RWPE2 (cell line): ENCODE measurements at regions not wholly inside any gene's neighbourhood (a gene's known extent, or its start where the extent isn't known, plus 50 kb on each side); places are given as distances from the start of the nearest gene placed in this dataset.

Experiments used
- ATAC-seq: fragments of 200-7000 bp; cut with Tn5 transposase; 3 replicates; pipeline ENCODE4 v1.9.1; 2021; ENCODE audit warnings: low read depth
- DNase-seq: peaks from one replicate; pipeline ENCODE4 v3.0.0-alpha.2; 2020; ENCODE audit warnings: low spot score
- H3K27ac ChIP-seq: fragments of 450-650 bp; 2 replicates; pipeline ENCODE4 v1.5.1; 2017; ENCODE audit warnings: mild to moderate bottlenecking; ENCODE audit not compliant: poor library complexity, severe bottlenecking
- H3K27me3 ChIP-seq: fragments of 250-450 bp; sonication (Bioruptor Pico); 2 replicates; pipeline ENCODE4 v1.5.1; 2021; ENCODE audit warnings: mild to moderate bottlenecking, moderate library complexity; ENCODE audit not compliant: insufficient read depth, poor library complexity, severe bottlenecking
- H3K36me3 ChIP-seq: fragments of 250-450 bp; sonication (Bioruptor Pico); 2 replicates; pipeline ENCODE4 v1.5.1; 2020; ENCODE audit warnings: low read depth, mild to moderate bottlenecking, moderate library complexity
- H3K4me1 ChIP-seq: fragments of 250-450 bp; sonication (Bioruptor Pico); 2 replicates; pipeline ENCODE4 v1.5.1; 2021; ENCODE audit warnings: mild to moderate bottlenecking, moderate library complexity; ENCODE audit not compliant: insufficient read depth, poor library complexity, severe bottlenecking
- H3K4me3 ChIP-seq: fragments of 250-450 bp; sonication (Bioruptor Pico); 2 replicates; pipeline ENCODE4 v1.5.1; 2021; ENCODE audit warnings: mild to moderate bottlenecking, moderate library complexity; ENCODE audit not compliant: severe bottlenecking
- H3K9me3 ChIP-seq: fragments of 250-450 bp; sonication (Bioruptor Pico); 2 replicates; pipeline ENCODE4 v1.5.1; 2021; ENCODE audit warnings: mild to moderate bottlenecking, moderate library complexity; ENCODE audit not compliant: severe bottlenecking
- CTCF ChIP-seq: fragments of 450-650 bp; IDR thresholded peaks from one replicate; pipeline ENCODE4 v1.5.1; 2017; ENCODE audit warnings: mild to moderate bottlenecking, moderate library complexity; ENCODE audit not compliant: poor library complexity, severe bottlenecking

- no peaks in the 10 kb centered on the region for H3K27me3 ChIP-seq
- DNase-seq: peak; percentile 35
- H3K9me3 ChIP-seq: no peaks in the 10 kb centered on the region
- ATAC-seq: no peak
- H3K36me3 ChIP-seq: no peaks in the 10 kb centered on the region
- TF ChIP-seq CTCF: no peak
- H3K4me1 ChIP-seq: no peaks in the 10 kb centered on the region
- no peak overlapping the region for H3K4me3 ChIP-seq
- no peak overlapping the region for H3K27ac ChIP-seq
Measured at GRCh38 chr5:98576275-98576674, 197.2 kb upstream of the RGMB start.

- no peaks in the 10 kb centered on the region for H3K27me3 ChIP-seq
- no peak overlapping the region for H3K4me3 ChIP-seq
- no peak for DNase-seq
- H3K9me3 ChIP-seq: no peaks in the 10 kb centered on the region
- no peak overlapping the region for H3K27ac ChIP-seq
- H3K4me1 ChIP-seq: no peaks in the 10 kb centered on the region
- no peak for TF ChIP-seq CTCF
- ATAC-seq: no peak
- no peaks in the 10 kb centered on the region for H3K36me3 ChIP-seq
Measured at GRCh38 chr5:98578438-98578837, 195.0 kb upstream of the RGMB start.

- DNase-seq (no peak), ATAC-seq (no peak)
- Histone ChIP-seq H3K9me3 (no peaks in the 10 kb centered on the region), H3K27ac (no peak overlapping the region), H3K36me3 (no peaks in the 10 kb centered on the region), H3K4me3 (no peak overlapping the region), H3K4me1 (no peaks in the 10 kb centered on the region), H3K27me3 (no peaks in the 10 kb centered on the region)
- TF ChIP-seq CTCF: no peak
Measured at GRCh38 chr5:98581112-98581997, 192.1 kb upstream of the RGMB start.

GRCh38 chr5:98583586-98583985 is 189.9 kb upstream of the RGMB start:
- ATAC-seq (no peak), DNase-seq (no peak)
- H3K27ac ChIP-seq: no peak overlapping the region
- no peak overlapping the region for H3K4me3 ChIP-seq
- H3K36me3 ChIP-seq: no peaks in the 10 kb centered on the region
- H3K4me1 ChIP-seq: no peaks in the 10 kb centered on the region
- no peak for TF ChIP-seq CTCF
- H3K9me3 ChIP-seq: no peaks in the 10 kb centered on the region
- no peaks in the 10 kb centered on the region for H3K27me3 ChIP-seq
